ENCODE measurements at regions not wholly inside any gene's neighbourhood (a gene's known extent, or its start where the extent isn't known, plus 50 kb on each side); places are given as distances from the start of the nearest gene placed in this dataset.

- Histone ChIP-seq H3K36me3 (ENCODE audit: control insufficient read depth in 4 of 4, insufficient read depth in 4 of 4, low read length in 3 of 4) (no peaks in the 10 kb centered on the region), H3K27me3 (replicated peaks in 2 of 5; ENCODE audit: control insufficient read depth in 4 of 5, insufficient read depth in 5 of 5, low read length in 4 of 5) (no peaks in the 10 kb centered on the region), H3K4me3 (ENCODE audit: control insufficient read depth in 1 of 7, extremely low read depth in 1 of 7, insufficient read depth in 4 of 7, low read depth in 2 of 7, low read length in 6 of 7) (peak overlapping the region in 1 of 7 experiments; percentile 33), H3K4me1 (ENCODE audit: control extremely low read depth in 1 of 4, control insufficient read depth in 4 of 4, insufficient read depth in 4 of 4, low read length in 3 of 4) (peaks cover 17 to 42% (median 27%) of the 10 kb centered on the region in 4 experiments), H3K27ac (ENCODE audit: insufficient read depth in 1 of 2, low read depth in 1 of 2, low read length in 2 of 2, poor library complexity in 1 of 2, severe bottlenecking in 2 of 2) (peak overlapping the region; percentile 37 to 75), H3K9me3 (ENCODE audit: control extremely low read depth in 1 of 5, control insufficient read depth in 4 of 5, insufficient read depth in 2 of 5, low read depth in 1 of 5, low read length in 4 of 5) (no peaks in the 10 kb centered on the region)
- CTCF ChIA-PET: interaction anchor here (1.4 kb wide), 1 partner anchor 9 kb away, joined by 3 read pairs; no protein-coding TSS in a partner anchor
- DNase-seq: no peak
- no CpG with 5 or more reads among the region's 1 CpG for WGBS (ENCODE audit: insufficient coverage)
- POLR2A ChIA-PET: interaction anchor here (0.7 kb wide), 1 partner anchor 474 kb away, joined by 3 read pairs; no protein-coding TSS in a partner anchor
Observed at GRCh38 chr6:14720411-14721102, 525.3 kb upstream of the JARID2 start.

- Histone ChIP-seq H3K36me3 (ENCODE audit: control insufficient read depth in 4 of 4, insufficient read depth in 4 of 4, low read length in 3 of 4) (no peaks in the 10 kb centered on the region), H3K27me3 (replicated peaks in 2 of 5; ENCODE audit: control insufficient read depth in 4 of 5, insufficient read depth in 5 of 5, low read length in 4 of 5) (no peaks in the 10 kb centered on the region), H3K9me3 (ENCODE audit: control extremely low read depth in 1 of 5, control insufficient read depth in 4 of 5, insufficient read depth in 2 of 5, low read depth in 1 of 5, low read length in 4 of 5) (no peaks in the 10 kb centered on the region), H3K27ac (ENCODE audit: insufficient read depth in 1 of 2, low read depth in 1 of 2, low read length in 2 of 2, poor library complexity in 1 of 2, severe bottlenecking in 2 of 2) (peak overlapping the region; percentile 61 to 75), H3K4me1 (ENCODE audit: control extremely low read depth in 1 of 4, control insufficient read depth in 4 of 4, insufficient read depth in 4 of 4, low read length in 3 of 4) (peaks cover 17 to 42% (median 27%) of the 10 kb centered on the region in 4 experiments), H3K4me3 (ENCODE audit: control insufficient read depth in 1 of 7, extremely low read depth in 1 of 7, insufficient read depth in 4 of 7, low read depth in 2 of 7, low read length in 6 of 7) (no peak overlapping the region)
- DNase-seq: peak; percentile 66 to 96 (median 94)
- ChIA-PET POLR2A (no interaction called here), CTCF (interaction anchor here (1.1 to 1.4 kb wide), 2 partner anchors 8 to 263 kb away, joined by 3 read pairs; no protein-coding TSS in a partner anchor)
- 35% methylated on average over 7 of the region's 9 CpGs for WGBS (ENCODE audit: insufficient coverage)
Observed at GRCh38 chr6:14721103-14721758, 524.6 kb upstream of the JARID2 start.

GRCh38 chr6:14722001-14722562, 523.8 kb upstream of the JARID2 start:
- H3K4me1 ChIP-seq (ENCODE audit: control extremely low read depth in 1 of 4, control insufficient read depth in 4 of 4, insufficient read depth in 4 of 4, low read length in 3 of 4): peaks cover 19 to 45% (median 26%) of the 10 kb centered on the region in 4 experiments
- 100% methylated on average over 1 of the region's 2 CpGs for WGBS (ENCODE audit: insufficient coverage)
- POLR2A ChIA-PET: no interaction called here
- no peak overlapping the region for H3K4me3 ChIP-seq (ENCODE audit: control insufficient read depth in 1 of 7, extremely low read depth in 1 of 7, insufficient read depth in 4 of 7, low read depth in 2 of 7, low read length in 6 of 7)
- H3K27me3 ChIP-seq (replicated peaks in 2 of 5; ENCODE audit: control insufficient read depth in 4 of 5, insufficient read depth in 5 of 5, low read length in 4 of 5): no peaks in the 10 kb centered on the region
- H3K9me3 ChIP-seq (ENCODE audit: control extremely low read depth in 1 of 5, control insufficient read depth in 4 of 5, insufficient read depth in 2 of 5, low read depth in 1 of 5, low read length in 4 of 5): peaks cover 0 to 4% (median 0%) of the 10 kb centered on the region in 5 experiments
- H3K27ac ChIP-seq (ENCODE audit: insufficient read depth in 1 of 2, low read depth in 1 of 2, low read length in 2 of 2, poor library complexity in 1 of 2, severe bottlenecking in 2 of 2): peak overlapping the region; percentile 61 to 75
- no peaks in the 10 kb centered on the region for H3K36me3 ChIP-seq (ENCODE audit: control insufficient read depth in 4 of 4, insufficient read depth in 4 of 4, low read length in 3 of 4)
- CTCF ChIA-PET: interaction anchor here (1.1 to 1.4 kb wide), 2 partner anchors 7 to 264 kb away, joined by 3 read pairs; no protein-coding TSS in a partner anchor
- DNase-seq: no peak

GRCh38 chr6:14722704-14723103, 523.2 kb upstream of the JARID2 start:
- no peaks in the 10 kb centered on the region for H3K36me3 ChIP-seq (ENCODE audit: control insufficient read depth in 4 of 4, insufficient read depth in 4 of 4, low read length in 3 of 4)

GRCh38 chr6:14723535-14724086, 522.3 kb upstream of the JARID2 start:
- POLR2A ChIA-PET: interaction anchor here (0.6 kb wide), 1 partner anchor 750 kb away, joined by 3 read pairs; no protein-coding TSS in a partner anchor
- Histone ChIP-seq H3K9me3 (ENCODE audit: control extremely low read depth in 1 of 5, control insufficient read depth in 4 of 5, insufficient read depth in 2 of 5, low read depth in 1 of 5, low read length in 4 of 5) (peaks cover 0 to 4% (median 0%) of the 10 kb centered on the region in 5 experiments), H3K27ac (ENCODE audit: insufficient read depth in 1 of 2, low read depth in 1 of 2, low read length in 2 of 2, poor library complexity in 1 of 2, severe bottlenecking in 2 of 2) (no peak overlapping the region), H3K36me3 (ENCODE audit: control insufficient read depth in 4 of 4, insufficient read depth in 4 of 4, low read length in 3 of 4) (no peaks in the 10 kb centered on the region), H3K4me3 (ENCODE audit: control insufficient read depth in 1 of 7, extremely low read depth in 1 of 7, insufficient read depth in 4 of 7, low read depth in 2 of 7, low read length in 6 of 7) (no peak overlapping the region), H3K4me1 (ENCODE audit: control extremely low read depth in 1 of 4, control insufficient read depth in 4 of 4, insufficient read depth in 4 of 4, low read length in 3 of 4) (peaks cover 27 to 55% (median 37%) of the 10 kb centered on the region in 4 experiments), H3K27me3 (replicated peaks in 2 of 5; ENCODE audit: control insufficient read depth in 4 of 5, insufficient read depth in 5 of 5, low read length in 4 of 5) (no peaks in the 10 kb centered on the region)
- CTCF ChIA-PET: interaction anchor here (0.6 to 1.3 kb wide), 3 partner anchors 9 to 227 kb away, joined by 3 read pairs; no protein-coding TSS in a partner anchor
- WGBS (ENCODE audit: insufficient coverage): 100% methylated on average over 1 of the region's 2 CpGs
- DNase-seq: no peak

More at GRCh38 chr6:14722704-14723103, 523.2 kb upstream of the JARID2 start:
- Histone ChIP-seq H3K9me3 (ENCODE audit: control extremely low read depth in 1 of 5, control insufficient read depth in 4 of 5, insufficient read depth in 2 of 5, low read depth in 1 of 5, low read length in 4 of 5) (peaks cover 0 to 4% (median 0%) of the 10 kb centered on the region in 5 experiments), H3K4me1 (ENCODE audit: control extremely low read depth in 1 of 4, control insufficient read depth in 4 of 4, insufficient read depth in 4 of 4, low read length in 3 of 4) (peaks cover 21 to 46% (median 28%) of the 10 kb centered on the region in 4 experiments), H3K27ac (ENCODE audit: insufficient read depth in 1 of 2, low read depth in 1 of 2, low read length in 2 of 2, poor library complexity in 1 of 2, severe bottlenecking in 2 of 2) (no peak overlapping the region), H3K4me3 (ENCODE audit: control insufficient read depth in 1 of 7, extremely low read depth in 1 of 7, insufficient read depth in 4 of 7, low read depth in 2 of 7, low read length in 6 of 7) (no peak overlapping the region), H3K27me3 (replicated peaks in 2 of 5; ENCODE audit: control insufficient read depth in 4 of 5, insufficient read depth in 5 of 5, low read length in 4 of 5) (no peaks in the 10 kb centered on the region)
- 50% methylated on average over 6 of the region's 9 CpGs for WGBS (ENCODE audit: insufficient coverage)
- CTCF ChIA-PET: interaction anchor here (0.7 kb wide), 1 partner anchor 228 kb away, joined by 3 read pairs; no protein-coding TSS in a partner anchor
- POLR2A ChIA-PET: interaction anchor here (0.6 kb wide), 1 partner anchor 751 kb away, joined by 3 read pairs; no protein-coding TSS in a partner anchor
- peak in 1 of 3 donors; percentile 50 for DNase-seq

- POLR2A ChIA-PET: interaction anchor here (0.7 kb wide), 1 partner anchor 571 kb away, joined by 4 read pairs; no protein-coding TSS in a partner anchor
- Histone ChIP-seq H3K4me3 (ENCODE audit: control insufficient read depth in 1 of 7, extremely low read depth in 1 of 7, insufficient read depth in 4 of 7, low read depth in 2 of 7, low read length in 6 of 7) (no peak overlapping the region), H3K36me3 (ENCODE audit: control insufficient read depth in 4 of 4, insufficient read depth in 4 of 4, low read length in 3 of 4) (no peaks in the 10 kb centered on the region), H3K27ac (ENCODE audit: insufficient read depth in 1 of 2, low read depth in 1 of 2, low read length in 2 of 2, poor library complexity in 1 of 2, severe bottlenecking in 2 of 2) (no peak overlapping the region), H3K27me3 (replicated peaks in 2 of 5; ENCODE audit: control insufficient read depth in 4 of 5, insufficient read depth in 5 of 5, low read length in 4 of 5) (no peaks in the 10 kb centered on the region), H3K4me1 (ENCODE audit: control extremely low read depth in 1 of 4, control insufficient read depth in 4 of 4, insufficient read depth in 4 of 4, low read length in 3 of 4) (peaks cover 25 to 55% (median 37%) of the 10 kb centered on the region in 4 experiments), H3K9me3 (ENCODE audit: control extremely low read depth in 1 of 5, control insufficient read depth in 4 of 5, insufficient read depth in 2 of 5, low read depth in 1 of 5, low read length in 4 of 5) (peaks cover 0 to 4% (median 0%) of the 10 kb centered on the region in 5 experiments)
- DNase-seq: no peak
- no CpG with 5 or more reads among the region's 1 CpG for WGBS (ENCODE audit: insufficient coverage)
- CTCF ChIA-PET: interaction anchor here (1.3 kb wide), 1 partner anchor 11 kb away, joined by 3 read pairs; no protein-coding TSS in a partner anchor
Observed at GRCh38 chr6:14724549-14724948, 521.3 kb upstream of the JARID2 start.

All from common myeloid progenitor, CD34-positive (primary cell).